Motor neuron (in vitro differentiated cells): ENCODE measurements at regions not wholly inside any gene's neighbourhood (a gene's known extent, or its start where the extent isn't known, plus 50 kb on each side); places are given as distances from the start of the nearest gene placed in this dataset.

Experiments used
- ATAC-seq, 8 experiments: fragments of 200-7000 bp; cut with Tn5 transposase; replicated peaks in 6 of 8; 2 replicates each; pipeline ENCODE4 v1.8.0; 2021; ENCODE audit warnings: mild to moderate bottlenecking in 8 of 8, moderate library complexity in 8 of 8
- H3K27ac ChIP-seq, 2 donors: fragments of 250-450 bp; sonication (Bioruptor Pico); 2 replicates each; pipeline ENCODE4 v1.9.0; 2021; ENCODE audit warnings: antibody characterized with exemption in 2 of 2, mild to moderate bottlenecking in 2 of 2, moderate library complexity in 1 of 2
- H3K4me1 ChIP-seq, 2 donors: fragments of 250-450 bp; sonication (Bioruptor Pico); replicated peaks in 1 of 2; 2 replicates each; pipeline ENCODE4 v1.6.1; 2021; ENCODE audit warnings: antibody characterized with exemption in 2 of 2, mild to moderate bottlenecking in 2 of 2, moderate library complexity in 1 of 2
- H3K4me3 ChIP-seq, 5 donors: fragments of 250-450 bp; sonication (Bioruptor Pico); 2 replicates each; pipeline ENCODE4 v1.9.0; 2021; ENCODE audit warnings: antibody characterized with exemption in 5 of 5, mild to moderate bottlenecking in 5 of 5, moderate library complexity in 4 of 5
- WGBS, 10 experiments: fragments of 450-650 bp; shearing (Covaris generic); methylation state at CpG; one replicate each; pipeline ENCODE4 v1.0.0; 2022; 5-methylcytosine and 5-hydroxymethylcytosine counted together
- in situ Hi-C, 9 experiments: fragments of 400-800 bp; cut with MboI; loops; one replicate each; pipeline ENCODE4 v1.15.0; 2021; ENCODE audit warnings: low sequenced_read_pairs in 9 of 9, low pct_unique_long_range_greater_than_20kb in 2 of 9; ENCODE audit not compliant: unreplicated experiment in 9 of 9

- Histone ChIP-seq H3K27ac (peak overlapping the region; percentile 21 to 44), H3K4me1 (peaks cover 15 to 45% of the 10 kb centered on the region in 2 donors), H3K4me3 (no peak overlapping the region)
- WGBS, 10 experiments, result 50 to 74% (median 57%) methylated on average over 1 to 5 of the region's 6 CpGs; no CpG with 5 or more reads in 1 of the 10 experiments
- in situ Hi-C loops, result no loop called here
- ATAC-seq, result peak in 5 of 8 experiments; percentile 85 to 93 (median 90)
These were observed 186.0 kb upstream of the PMFBP1 start for GRCh38 chr16:72357910-72358309.

DNA sequence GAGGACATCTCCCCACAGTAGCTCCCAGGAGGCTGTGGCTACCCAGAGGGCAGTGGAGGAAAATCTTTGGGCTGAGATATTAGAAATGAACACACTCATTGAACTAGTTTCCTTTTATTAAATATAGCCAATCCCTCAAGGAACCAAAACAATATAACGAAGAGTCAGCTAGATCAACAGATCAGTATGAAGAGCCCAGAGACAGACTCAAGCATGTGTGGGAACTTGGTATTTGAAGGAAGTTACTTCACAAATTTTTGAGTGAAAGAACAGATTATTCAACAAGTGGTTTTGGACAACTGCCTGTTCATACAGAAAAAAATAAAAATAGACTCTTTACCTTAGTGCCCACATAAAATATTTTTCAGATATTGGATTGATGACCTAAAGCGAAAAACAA, 183.6 kb upstream of the PMFBP1 start:
- WGBS, 10 experiments, result 50 to 100% (median 93%) methylated on average over 1 to 2 of the region's 2 CpGs; no CpG with 5 or more reads in 1 of the 10 experiments
- Histone ChIP-seq H3K27ac (no peak overlapping the region), H3K4me3 (no peak overlapping the region), H3K4me1 (peaks cover 12 to 30% of the 10 kb centered on the region in 2 donors)
- in situ Hi-C loops, result no loop called here
- ATAC-seq, result no peak

GRCh38 chr16:72349719-72350118, 177.8 kb upstream of the PMFBP1 start:
- WGBS, 10 experiments, result 90 to 100% (median 95%) methylated on average over 2 to 3 of the region's 3 CpGs
- H3K27ac ChIP-seq, result no peak overlapping the region
- in situ Hi-C loops, result no loop called here
- H3K4me3 ChIP-seq, result no peak overlapping the region
- no peak for ATAC-seq
- H3K4me1 ChIP-seq, result peaks cover 0 to 3% of the 10 kb centered on the region in 2 donors

DNA sequence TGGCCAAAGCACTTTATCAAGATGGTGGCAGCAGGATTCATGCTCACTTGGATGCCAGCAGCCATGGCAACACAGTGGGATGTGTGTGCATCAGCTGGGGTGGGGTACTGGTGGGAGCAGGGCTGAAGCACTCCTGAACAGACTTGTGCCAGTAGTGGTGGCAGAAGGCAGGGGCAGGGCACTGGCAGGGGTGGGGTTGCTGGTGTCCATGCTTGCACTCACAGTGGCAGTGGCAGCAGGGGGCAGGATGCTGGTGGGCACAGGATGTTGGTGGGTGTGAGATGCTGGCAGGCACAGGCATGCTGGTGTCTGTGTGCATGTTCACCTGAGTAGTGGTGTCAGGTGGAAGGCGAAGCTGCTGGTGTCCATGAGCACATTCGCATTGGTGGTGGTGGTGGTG, 161.0 kb upstream of the PMFBP1 start:
- Histone ChIP-seq H3K4me3 (no peak overlapping the region), H3K27ac (no peak overlapping the region), H3K4me1 (no peaks in the 10 kb centered on the region)
- WGBS, 10 experiments, result 100% methylated on average over 1 of the region's 2 CpGs; no CpG with 5 or more reads in 8 of the 10 experiments
- in situ Hi-C loops, result no loop called here
- no peak for ATAC-seq

- Histone ChIP-seq H3K27ac (no peak overlapping the region), H3K4me3 (no peak overlapping the region), H3K4me1 (no peaks in the 10 kb centered on the region)
- 80 to 100% (median 95%) methylated on average over 1 to 4 of the region's 7 CpGs; no CpG with 5 or more reads in 3 of the 10 experiments for WGBS, 10 experiments
- in situ Hi-C loops, result no loop called here
- ATAC-seq, result no peak
These were observed 152.6 kb upstream of the PMFBP1 start for GRCh38 chr16:72324578-72324977.

- ATAC-seq, result peak in 6 of 8 experiments; percentile 38 to 80 (median 72)
- 17 to 92% (median 66%) methylated on average over 1 to 2 of the region's 2 CpGs; no CpG with 5 or more reads in 2 of the 10 experiments for WGBS, 10 experiments
These were observed 145.5 kb upstream of the PMFBP1 start for GRCh38 chr16:72317446-72317845.

GRCh38 chr16:72313903-72314302, 141.9 kb upstream of the PMFBP1 start:
- in situ Hi-C loops, result no loop called here
- WGBS, 10 experiments, result 40 to 100% (median 80%) methylated on average over 1 to 2 of the region's 2 CpGs; no CpG with 5 or more reads in 2 of the 10 experiments
- no peak for ATAC-seq
- Histone ChIP-seq H3K27ac (no peak overlapping the region), H3K4me1 (peaks cover 16 to 23% of the 10 kb centered on the region in 2 donors), H3K4me3 (no peak overlapping the region)

More at GRCh38 chr16:72317446-72317845, 145.5 kb upstream of the PMFBP1 start:
- no peak overlapping the region for H3K4me3 ChIP-seq
- H3K4me1 ChIP-seq, result peaks cover 14 to 19% of the 10 kb centered on the region in 2 donors
- H3K27ac ChIP-seq, result no peak overlapping the region
- in situ Hi-C loops, result no loop called here

GRCh38 chr16:72312828-72313227, 140.9 kb upstream of the PMFBP1 start:
- peak overlapping the region; percentile 36 to 76 for H3K27ac ChIP-seq
- 0 to 58% (median 21%) methylated on average over 1 to 4 of the region's 4 CpGs; no CpG with 5 or more reads in 3 of the 10 experiments for WGBS, 10 experiments

GRCh38 chr16:72311426-72311825, 139.5 kb upstream of the PMFBP1 start:
- no peak overlapping the region for H3K27ac ChIP-seq
- peaks cover 11 to 14% of the 10 kb centered on the region in 2 donors for H3K4me1 ChIP-seq
- in situ Hi-C loops, result no loop called here
- no peak for ATAC-seq
- 40 to 100% (median 88%) methylated on average over 1 to 2 of the region's 2 CpGs; no CpG with 5 or more reads in 3 of the 10 experiments for WGBS, 10 experiments
- H3K4me3 ChIP-seq, result no peak overlapping the region

More at GRCh38 chr16:72312828-72313227, 140.9 kb upstream of the PMFBP1 start:
- peak in 5 of 8 experiments; percentile 56 to 65 (median 61) for ATAC-seq
- in situ Hi-C loops, result no loop called here
- H3K4me1 ChIP-seq, result peaks cover 16 to 21% of the 10 kb centered on the region in 2 donors
- H3K4me3 ChIP-seq, result no peak overlapping the region

GRCh38 chr16:72309001-72309400, 137.0 kb upstream of the PMFBP1 start:
- 83 to 100% (median 89%) methylated on average over 1 to 4 of the region's 4 CpGs; no CpG with 5 or more reads in 1 of the 10 experiments for WGBS, 10 experiments

GRCh38 chr16:72308396-72308795, 136.4 kb upstream of the PMFBP1 start:
- no peak overlapping the region for H3K4me3 ChIP-seq
- no peak overlapping the region for H3K27ac ChIP-seq
- peaks cover 11 to 14% of the 10 kb centered on the region in 2 donors for H3K4me1 ChIP-seq
- in situ Hi-C loops, result no loop called here
- no peak for ATAC-seq

More at GRCh38 chr16:72309001-72309400, 137.0 kb upstream of the PMFBP1 start:
- Histone ChIP-seq H3K27ac (no peak overlapping the region), H3K4me3 (no peak overlapping the region), H3K4me1 (peaks cover 11 to 14% of the 10 kb centered on the region in 2 donors)
- peak in 1 of 8 experiments; percentile 19 for ATAC-seq
- in situ Hi-C loops, result no loop called here

DNA sequence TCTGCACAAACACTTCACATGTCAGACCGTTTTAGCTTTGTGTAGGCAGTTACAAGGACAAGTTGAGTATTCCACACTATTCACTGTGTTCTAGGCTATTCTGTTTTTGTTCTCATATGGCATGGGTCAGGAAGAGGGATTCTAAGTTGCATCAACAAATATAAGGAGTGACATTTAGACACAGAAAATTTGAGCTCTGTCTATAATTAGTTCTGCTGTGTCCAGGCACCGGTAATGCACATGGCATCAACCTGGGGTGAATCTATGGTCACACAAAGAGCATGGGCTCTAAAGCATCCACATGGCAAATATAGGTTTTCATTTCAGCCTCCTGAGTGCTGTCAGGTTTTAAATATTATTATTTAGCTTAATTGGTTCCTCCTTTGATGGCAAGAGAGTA, 130.4 kb upstream of the PMFBP1 start:
- Histone ChIP-seq H3K4me3 (no peak overlapping the region), H3K27ac (peak overlapping the region; percentile 56 to 83), H3K4me1 (peaks cover 29 to 40% of the 10 kb centered on the region in 2 donors)
- in situ Hi-C loops, result no loop called here
- 0 to 100% (median 45%) methylated on average over 1 to 2 of the region's 2 CpGs; no CpG with 5 or more reads in 1 of the 10 experiments for WGBS, 10 experiments
- ATAC-seq, result peak in 3 of 8 experiments; percentile 31 to 56 (median 43)

DNA sequence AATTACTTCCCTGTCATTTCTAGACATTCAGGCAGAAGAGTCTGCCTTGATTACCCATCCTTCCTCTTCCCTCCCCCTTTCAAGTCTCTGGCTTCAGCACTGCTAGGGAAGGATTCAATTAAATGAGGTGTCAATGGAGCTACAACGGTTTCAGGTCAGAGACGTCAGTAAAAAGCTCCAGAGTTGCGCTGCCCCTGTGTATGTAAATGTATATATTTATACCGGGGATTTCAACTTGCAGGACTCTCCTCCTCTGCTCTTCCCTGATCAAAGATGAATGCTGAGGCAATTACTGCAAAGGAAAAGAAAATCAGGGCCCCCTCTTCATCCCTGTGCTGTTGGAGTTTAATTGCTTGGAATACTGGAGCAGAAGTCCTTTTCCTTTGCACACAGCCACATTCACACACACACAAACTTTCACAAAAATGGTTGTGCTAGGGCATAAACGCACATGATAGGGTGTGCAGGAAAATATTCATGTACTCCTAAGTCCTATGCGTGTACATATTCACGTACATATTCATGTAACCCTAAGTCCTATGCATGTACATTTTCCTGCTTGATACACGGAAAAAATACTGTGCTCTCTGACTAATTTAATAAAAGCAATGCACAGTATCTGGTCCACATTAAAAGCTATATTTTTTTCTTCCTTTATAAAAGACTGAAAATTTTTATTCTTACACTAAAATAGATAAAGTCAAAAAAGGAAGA, 129.7 kb upstream of the PMFBP1 start:
- Histone ChIP-seq H3K4me1 (peaks cover 29 to 40% of the 10 kb centered on the region in 2 donors), H3K4me3 (peak overlapping the region in 2 of 5 donors; percentile 1 to 5), H3K27ac (peak overlapping the region; percentile 56 to 83)
- in situ Hi-C loops, result no loop called here
- peak; percentile 36 to 90 (median 48) for ATAC-seq
- WGBS, 10 experiments, result 0 to 57% (median 21%) methylated on average over 2 to 8 of the region's 8 CpGs; no CpG with 5 or more reads in 1 of the 10 experiments
